NCI-H146 treated with DMSO at 0.1 percent for 48 hours (cell line): ENCODE measurements at regions not wholly inside any gene's neighbourhood (a gene's known extent, or its start where the extent isn't known, plus 50 kb on each side); places are given as distances from the start of the nearest gene placed in this dataset.
A peak's percentile ranks its signal among the peaks of the same experiment; 100 is the strongest.

Experiments
- DNase-seq: peaks from one replicate; lab custom pipeline; 2025; ENCODE audit not compliant: unreplicated experiment; lab: John Stamatoyannopoulos, UW

- DNase-seq = no peak
Measured at GRCh38 chr18:67919316-67919715, 402.8 kb upstream of the DSEL start.

GRCh38 chr18:67916097-67916496, 399.6 kb upstream of the DSEL start:
- no peak for DNase-seq

- DNase-seq = no peak
Measured at GRCh38 chr18:67913040-67913439, 396.5 kb upstream of the DSEL start.

- no peak for DNase-seq
Measured at GRCh38 chr18:67901573-67901972, 385.1 kb upstream of the DSEL start.

GRCh38 chr18:67896451-67896850, 379.9 kb upstream of the DSEL start:
- no peak for DNase-seq

- DNase-seq = no peak
Measured at GRCh38 chr18:67893916-67894315, 377.4 kb upstream of the DSEL start.

GRCh38 chr18:67876871-67877270, 360.4 kb upstream of the DSEL start:
- DNase-seq = no peak

GRCh38 chr18:67875944-67876343, 359.4 kb upstream of the DSEL start:
- DNase-seq = no peak

GRCh38 chr18:67875060-67875459, 358.5 kb upstream of the DSEL start:
- no peak for DNase-seq

GRCh38 chr18:67865400-67865799, 348.9 kb upstream of the DSEL start:
- DNase-seq = no peak

- no peak for DNase-seq
Measured at GRCh38 chr18:67864677-67865340, 348.3 kb upstream of the DSEL start.

GRCh38 chr18:67862069-67862468, 345.5 kb upstream of the DSEL start:
- no peak for DNase-seq

GRCh38 chr18:67854340-67854739, 337.8 kb upstream of the DSEL start:
- DNase-seq = no peak

GRCh38 chr18:67846422-67847098, 330.0 kb upstream of the DSEL start:
- no peak for DNase-seq

- peak; percentile 51 for DNase-seq
Measured at GRCh38 chr18:67845035-67845434, 328.5 kb upstream of the DSEL start.

GRCh38 chr18:67840379-67840778, 323.9 kb upstream of the DSEL start:
- DNase-seq = no peak

GRCh38 chr18:67818432-67818831, 301.9 kb upstream of the DSEL start:
- no peak for DNase-seq

- DNase-seq = no peak
Measured at GRCh38 chr18:67815280-67815679, 298.8 kb upstream of the DSEL start.

- DNase-seq = no peak
Measured at GRCh38 chr18:67813380-67814028, 297.0 kb upstream of the DSEL start.

GRCh38 chr18:67805261-67805660, 288.7 kb upstream of the DSEL start:
- no peak for DNase-seq

- no peak for DNase-seq
Measured at GRCh38 chr18:67794521-67794920, 278.0 kb upstream of the DSEL start.

- DNase-seq = no peak
Measured at GRCh38 chr18:67790527-67790926, 274.0 kb upstream of the DSEL start.
